ENCODE measurements at regions not wholly inside any gene's neighbourhood (a gene's known extent, or its start where the extent isn't known, plus 50 kb on each side); places are given as distances from the start of the nearest gene placed in this dataset.

- DNase-seq = no peak
- TF ChIP-seq POLR2A (IDR thresholded peaks at IDR 0.05) = no peak
- TF ChIP-seq, protein P1, sequence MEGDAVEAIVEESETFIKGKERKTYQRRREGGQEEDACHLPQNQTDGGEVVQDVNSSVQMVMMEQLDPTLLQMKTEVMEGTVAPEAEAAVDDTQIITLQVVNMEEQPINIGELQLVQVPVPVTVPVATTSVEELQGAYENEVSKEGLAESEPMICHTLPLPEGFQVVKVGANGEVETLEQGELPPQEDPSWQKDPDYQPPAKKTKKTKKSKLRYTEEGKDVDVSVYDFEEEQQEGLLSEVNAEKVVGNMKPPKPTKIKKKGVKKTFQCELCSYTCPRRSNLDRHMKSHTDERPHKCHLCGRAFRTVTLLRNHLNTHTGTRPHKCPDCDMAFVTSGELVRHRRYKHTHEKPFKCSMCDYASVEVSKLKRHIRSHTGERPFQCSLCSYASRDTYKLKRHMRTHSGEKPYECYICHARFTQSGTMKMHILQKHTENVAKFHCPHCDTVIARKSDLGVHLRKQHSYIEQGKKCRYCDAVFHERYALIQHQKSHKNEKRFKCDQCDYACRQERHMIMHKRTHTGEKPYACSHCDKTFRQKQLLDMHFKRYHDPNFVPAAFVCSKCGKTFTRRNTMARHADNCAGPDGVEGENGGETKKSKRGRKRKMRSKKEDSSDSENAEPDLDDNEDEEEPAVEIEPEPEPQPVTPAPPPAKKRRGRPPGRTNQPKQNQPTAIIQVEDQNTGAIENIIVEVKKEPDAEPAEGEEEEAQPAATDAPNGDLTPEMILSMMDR (IDR thresholded peaks at IDR 0.05) = no peak
- intact Hi-C loops (cut with DNase I) = no loop called here
- Histone ChIP-seq H3K36me3 (replicated peaks in 1 of 2) (no peaks in the 10 kb centered on the region), H3K9me3 (replicated peaks in 1 of 3) (no peaks in the 10 kb centered on the region), H3K4me3 (no peak overlapping the region), H3K27ac (no peak overlapping the region), H3K4me1 (replicated peaks in 1 of 2) (no peaks in the 10 kb centered on the region), H3K27me3 (no peaks in the 10 kb centered on the region)
- WGBS, 4 donors = 77 to 100% (median 90%) methylated on average over 3 to 11 of the region's 11 CpGs
Measured at GRCh38 chr10:47184724-47185330, 115.2 kb upstream of the GDF10 start.

DNA sequence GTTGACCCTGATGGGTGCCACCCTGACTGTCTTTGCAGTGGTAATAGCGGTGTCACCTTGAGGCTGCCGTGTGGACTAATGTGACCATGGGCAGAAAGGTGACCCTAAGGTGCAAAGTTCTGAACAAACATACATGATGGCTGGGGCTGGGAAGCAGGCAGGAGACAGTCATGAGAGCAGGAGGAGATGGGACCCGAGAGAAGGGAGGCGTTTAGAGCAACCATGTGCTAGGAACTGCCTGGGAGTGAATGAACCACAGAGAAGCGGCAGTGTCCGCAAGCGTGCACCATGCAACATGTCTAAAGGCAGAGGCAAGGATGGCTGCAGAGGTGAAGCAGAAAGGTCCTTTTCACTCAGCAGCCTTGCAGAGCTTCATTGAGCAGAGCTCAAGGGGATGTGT lies 113.1 kb upstream of the GDF10 start:
- H3K9me3 ChIP-seq (replicated peaks in 1 of 3) = no peaks in the 10 kb centered on the region
- no peaks in the 10 kb centered on the region for H3K36me3 ChIP-seq (replicated peaks in 1 of 2)
- no peak overlapping the region for H3K4me3 ChIP-seq
- DNase-seq = no peak
- TF ChIP-seq, protein P1 (IDR thresholded peaks at IDR 0.05) = no peak
- no peak for TF ChIP-seq POLR2A (IDR thresholded peaks at IDR 0.05)
- intact Hi-C loops (cut with DNase I) = no loop called here
- H3K27me3 ChIP-seq = no peaks in the 10 kb centered on the region
- no peak overlapping the region for H3K27ac ChIP-seq
- no peaks in the 10 kb centered on the region for H3K4me1 ChIP-seq (replicated peaks in 1 of 2)
- WGBS, 4 donors = 89 to 98% (median 92%) methylated on average over 7 of the region's 7 CpGs

DNA sequence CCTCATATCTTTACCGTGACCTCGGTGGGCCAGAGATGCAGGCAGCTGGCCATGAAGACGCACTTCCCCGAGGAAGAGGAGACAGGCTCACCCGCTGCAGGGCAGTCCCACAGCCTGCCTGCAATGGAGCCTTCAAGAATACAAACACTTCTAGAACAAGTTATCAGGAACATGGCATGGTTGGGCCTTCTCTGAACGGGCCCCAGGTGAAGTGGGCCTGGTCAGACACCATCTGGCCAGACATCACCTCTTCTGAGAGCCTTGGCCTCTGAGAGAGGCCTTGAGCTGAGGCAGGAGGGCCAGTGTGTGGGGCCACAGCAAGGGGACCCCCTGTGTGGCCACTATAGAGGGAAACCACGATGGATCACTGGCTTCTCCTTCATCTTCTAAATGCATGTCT lies 112.4 kb upstream of the GDF10 start:
- no peak for TF ChIP-seq POLR2A (IDR thresholded peaks at IDR 0.05)
- no peak overlapping the region for H3K4me3 ChIP-seq
- no peaks in the 10 kb centered on the region for H3K9me3 ChIP-seq (replicated peaks in 1 of 3)
- no peaks in the 10 kb centered on the region for H3K4me1 ChIP-seq (replicated peaks in 1 of 2)
- intact Hi-C loops (cut with DNase I) = no loop called here
- DNase-seq = no peak
- 65 to 82% (median 77%) methylated on average over 3 to 7 of the region's 7 CpGs for WGBS, 4 donors
- no peaks in the 10 kb centered on the region for H3K27me3 ChIP-seq
- H3K27ac ChIP-seq = no peak overlapping the region
- no peaks in the 10 kb centered on the region for H3K36me3 ChIP-seq (replicated peaks in 1 of 2)

GRCh38 chr10:47188156-47188555 lies 111.8 kb upstream of the GDF10 start:
- WGBS, 4 donors = 65 to 77% (median 71%) methylated on average over 3 of the region's 3 CpGs
- no peak overlapping the region for H3K27ac ChIP-seq
- no peak overlapping the region for H3K4me3 ChIP-seq
- no peaks in the 10 kb centered on the region for H3K27me3 ChIP-seq
- DNase-seq = no peak
- TF ChIP-seq POLR2A (IDR thresholded peaks at IDR 0.05) = no peak
- TF ChIP-seq, protein P1 (IDR thresholded peaks at IDR 0.05) = no peak
- H3K9me3 ChIP-seq (replicated peaks in 1 of 3) = no peaks in the 10 kb centered on the region
- intact Hi-C loops (cut with DNase I) = no loop called here
- no peaks in the 10 kb centered on the region for H3K36me3 ChIP-seq (replicated peaks in 1 of 2)
- no peaks in the 10 kb centered on the region for H3K4me1 ChIP-seq (replicated peaks in 1 of 2)

- Histone ChIP-seq H3K4me3 (no peak overlapping the region), H3K36me3 (replicated peaks in 1 of 2) (no peaks in the 10 kb centered on the region), H3K4me1 (replicated peaks in 1 of 2) (no peaks in the 10 kb centered on the region), H3K27me3 (no peaks in the 10 kb centered on the region), H3K9me3 (replicated peaks in 1 of 3) (no peaks in the 10 kb centered on the region), H3K27ac (no peak overlapping the region)
- intact Hi-C loops (cut with DNase I) = no loop called here
- no peak for DNase-seq
- WGBS, 4 donors = 85 to 91% (median 90%) methylated on average over 2 to 6 of the region's 6 CpGs
- no peak for TF ChIP-seq POLR2A (IDR thresholded peaks at IDR 0.05)
- TF ChIP-seq, protein P1 (IDR thresholded peaks at IDR 0.05) = no peak
Measured at GRCh38 chr10:47189802-47190201, 110.2 kb upstream of the GDF10 start.
